GM12878 (cell line): ENCODE measurements at regions not wholly inside any gene's neighbourhood (a gene's known extent, or its start where the extent isn't known, plus 50 kb on each side); places are given as distances from the start of the nearest gene placed in this dataset.

Source experiments
- ATAC-seq: fragments of 200-7000 bp; cut with Tn5 transposase; 3 replicates; pipeline ENCODE4 v1.9.1; 2020; ENCODE audit warnings: mild to moderate bottlenecking, moderate library complexity
- BruUV-seq: library from RNA; stranded (reverse); fragments of 400-500 nt; replicated peaks from 2 replicates; lab custom pipeline; 2021; lab: Mats Ljungman, UMichigan
- CTCF ChIA-PET: fragments of 300-600 bp; sonication (Branson Sonifier 250); formaldehyde crosslinking; extraction: SDS; loops from one replicate; lab custom pipeline; 2021; ENCODE audit warnings: inconsistent platforms; lab: Yijun Ruan, JAX
- POLR2A ChIA-PET: fragments of 350-600 bp; formaldehyde crosslinking; extraction: SDS; loops from one replicate; lab custom pipeline; 2021; ENCODE audit warnings: inconsistent platforms; lab: Charles Lee
- RAD21 ChIA-PET: fragments of 300-600 bp; sonication (Branson Sonifier 250); formaldehyde crosslinking; loops from one replicate; lab custom pipeline; 2023; ENCODE audit warnings: antibody characterized with exemption; ENCODE audit not compliant: unreplicated experiment; lab: Charles Lee
- SMC1A ChIA-PET: fragments of 300-600 bp; sonication (Branson Sonifier 250); formaldehyde crosslinking; loops from one replicate; lab custom pipeline; 2023; ENCODE audit not compliant: unreplicated experiment, uncharacterized antibody; lab: Charles Lee
- DNase-seq: peaks from one replicate; pipeline ENCODE4 v3.0.0-alpha.2; 2011; ENCODE audit warnings: low read depth, low spot score
- FAIRE-seq: peaks from 3 replicates; lab custom pipeline; 2011; peaks lifted over from hg19 to GRCh38; lab: Jason Lieb, UNC
- H2AFZ ChIP-seq: 2 replicates; pipeline ENCODE4 v1.6.0; 2011; ENCODE audit warnings: low read depth, low read length, control low read depth; ENCODE audit not compliant: control insufficient read depth
- H3K27ac ChIP-seq: 2 replicates; pipeline ENCODE4 v1.5.1; 2011; ENCODE audit warnings: control low read depth; ENCODE audit not compliant: control insufficient read depth, insufficient read depth
- H3K27me3 ChIP-seq, 2 experiments: replicated peaks in 1 of 2; 2 replicates each; pipeline versions ENCODE4 v1.6.0 to v1.6.1; 2011; ENCODE audit warnings: low read length in 1 of 2; ENCODE audit not compliant: control insufficient read depth in 2 of 2, insufficient read depth in 2 of 2
- H3K36me3 ChIP-seq, 2 experiments: 2 replicates each; pipeline ENCODE4 v1.5.1; 2011; ENCODE audit warnings: low read length in 1 of 2; ENCODE audit not compliant: control insufficient read depth in 2 of 2, insufficient read depth in 2 of 2
- H3K4me1 ChIP-seq: 2 replicates; pipeline ENCODE4 v1.6.1; 2011; ENCODE audit warnings: mild to moderate bottlenecking, low read length, moderate library complexity, mixed read lengths; ENCODE audit not compliant: control insufficient read depth, insufficient read depth
- H3K4me2 ChIP-seq: 2 replicates; pipeline ENCODE4 v1.6.0; 2011; ENCODE audit warnings: control low read depth; ENCODE audit not compliant: control insufficient read depth, insufficient read depth
- H3K4me3 ChIP-seq: fragments of 200-600 bp; sonication (generic); 2 replicates; pipeline ENCODE4 v1.5.1; 2016
- H3K79me2 ChIP-seq: 2 replicates; pipeline ENCODE4 v1.6.0; 2011; ENCODE audit warnings: low read length; ENCODE audit not compliant: control insufficient read depth, insufficient read depth
- H3K9ac ChIP-seq: 2 replicates; pipeline ENCODE4 v1.8.0; 2011; ENCODE audit warnings: low read length, control low read depth, mixed read lengths; ENCODE audit not compliant: control insufficient read depth, insufficient read depth
- H3K9me3 ChIP-seq: replicated peaks from 3 replicates; pipeline ENCODE4 v1.5.1; 2011; ENCODE audit warnings: mild to moderate bottlenecking, low read length; ENCODE audit not compliant: control insufficient read depth, insufficient read depth
- H4K20me1 ChIP-seq: 2 replicates; pipeline ENCODE4 v1.6.0; 2011; ENCODE audit not compliant: control insufficient read depth, insufficient read depth
- BRCA1 ChIP-seq: IDR thresholded peaks from 2 replicates; pipeline ENCODE4 v1.6.1; 2011; ENCODE audit warnings: low read depth, low read length, improper control_type of control experiment
- EED ChIP-seq: sonication (generic); IDR thresholded peaks from 2 replicates; pipeline ENCODE4 v1.6.1; 2016; ENCODE audit warnings: antibody characterized with exemption, low read depth
- JUNB ChIP-seq: IDR thresholded peaks from 2 replicates; pipeline ENCODE4 v1.6.1; 2016; ENCODE audit warnings: antibody characterized with exemption, mild to moderate bottlenecking
- LARP7 ChIP-seq: fragments of 450-650 bp; IDR thresholded peaks from 2 replicates; pipeline ENCODE4 v1.6.1; 2017; ENCODE audit warnings: mild to moderate bottlenecking
- MXI1 ChIP-seq: fragments of 150-350 bp; IDR thresholded peaks from 2 replicates; pipeline ENCODE4 v1.6.1; 2011; ENCODE audit warnings: low read depth, mild to moderate bottlenecking, inconsistent platforms, low read length, improper control_type of control experiment
- MYC ChIP-seq: IDR thresholded peaks from 2 replicates; pipeline ENCODE4 v1.6.1; 2011; ENCODE audit warnings: mild to moderate bottlenecking, low read length, moderate library complexity, inconsistent platforms; ENCODE audit not compliant: insufficient read depth, insufficient replicate concordance, insufficient read length, severe bottlenecking
- PKNOX1 ChIP-seq: fragments of 450-650 bp; IDR thresholded peaks from 2 replicates; pipeline ENCODE4 v1.6.1; 2016; ENCODE audit warnings: mild to moderate bottlenecking
- POU2F2 ChIP-seq: IDR thresholded peaks from 3 replicates; pipeline ENCODE4 v1.6.1; 2011; ENCODE audit warnings: low read depth, mild to moderate bottlenecking, low read length, borderline replicate concordance
- RUNX3 ChIP-seq: IDR thresholded peaks from 2 replicates; pipeline ENCODE4 v1.6.1; 2012; ENCODE audit warnings: low read length, inconsistent platforms
- SPI1 ChIP-seq: IDR thresholded peaks from 2 replicates; pipeline ENCODE4 v1.6.1; 2011; ENCODE audit warnings: low read depth, mild to moderate bottlenecking, low read length, moderate library complexity, borderline replicate concordance; ENCODE audit not compliant: insufficient read depth
- SRF ChIP-seq, 2 experiments: IDR thresholded peaks; 2 replicates each; pipeline ENCODE4 v1.6.1; 2011; ENCODE audit warnings: low read depth in 2 of 2, low read length in 2 of 2, mild to moderate bottlenecking in 1 of 2, moderate library complexity in 1 of 2
- TARDBP ChIP-seq: IDR thresholded peaks from 2 replicates; pipeline ENCODE4 v1.6.1; 2016; ENCODE audit warnings: borderline replicate concordance
- TCF7 ChIP-seq: IDR thresholded peaks from 2 replicates; pipeline ENCODE4 v1.6.1; 2014; ENCODE audit warnings: antibody characterized with exemption, borderline replicate concordance
- YBX1 ChIP-seq: fragments of 450-650 bp; IDR thresholded peaks from 2 replicates; pipeline ENCODE4 v1.6.1; 2016; ENCODE audit warnings: antibody characterized with exemption
- WGBS: methylation state at CpG from one replicate; pipeline ENCODE4 v1.1.6; 2016; ENCODE audit warnings: low lambda C conversion rate; ENCODE audit not compliant: insufficient replicate concordance, insufficient coverage; ENCODE audit errors: missing lambda C conversion rate; 5-methylcytosine and 5-hydroxymethylcytosine counted together
- in situ Hi-C: fragments of 300-500 bp; cut with MboI; formaldehyde crosslinking; loops from 9 replicates; pipeline ENCODE4 v1.14.3; 2018; ENCODE audit warnings: mixed read lengths
- intact Hi-C: fragments of 100-400 bp; cut with micrococcal nuclease; formaldehyde crosslinking; loops from one replicate; pipeline ENCODE4 v1.14.2; 2022; ENCODE audit not compliant: unreplicated experiment

- Histone ChIP-seq H3K27me3 (no peaks in the 10 kb centered on the region), H3K4me3 (no peak overlapping the region), H2AFZ (no peak overlapping the region), H3K4me2 (no peak overlapping the region), H3K79me2 (no peaks in the 10 kb centered on the region), H4K20me1 (no peaks in the 10 kb centered on the region), H3K9me3 (no peaks in the 10 kb centered on the region), H3K36me3 (no peaks in the 10 kb centered on the region), H3K9ac (no peak overlapping the region), H3K4me1 (no peaks in the 10 kb centered on the region), H3K27ac (no peak overlapping the region)
- TF ChIP-seq SPI1 (peak; percentile 70; the same call in 1 of the 2 replicates), PKNOX1 (no peak), MXI1 (no peak)
- ChIA-PET SMC1A (interaction anchor here (1.0 to 1.5 kb wide), 5 partner anchors 9 to 80 kb away, joined by 3 to 5 read pairs (median 4); no protein-coding TSS in a partner anchor), RAD21 (interaction anchor here (1.0 kb wide), 1 partner anchor 39 kb away, joined by 3 read pairs; no protein-coding TSS in a partner anchor), POLR2A (interaction anchor here (1.2 kb wide), 1 partner anchor 9 kb away, joined by 5 read pairs; no protein-coding TSS in a partner anchor), CTCF (interaction anchor here (0.6 to 1.7 kb wide), 4 partner anchors 8 to 101 kb away, joined by 3 read pairs; no protein-coding TSS in a partner anchor)
- intact Hi-C loops (no loop called here), in situ Hi-C loops (no loop called here)
- ATAC-seq (peak; percentile 20; the same call in 1 of the 3 replicates), DNase-seq (no peak), FAIRE-seq (no peak)
- BruUV-seq, result no TSS peak
- WGBS, result 0% methylated on average over 1 of the region's 1 CpG
Observed at GRCh38 chr2:7196883-7197282, 279.7 kb downstream of the RNF144A start.

- TF ChIP-seq BRCA1, result no peak
- TF ChIP-seq RUNX3, result no peak
- no peak for TF ChIP-seq SRF (IDR thresholded peaks at IDR 0.05; ENCODE audit: low read depth in 2 of 2, low read length in 2 of 2)
- TF ChIP-seq POU2F2, result no peak
- no peak for TF ChIP-seq TARDBP
- TF ChIP-seq JUNB, result no peak
- no peak for TF ChIP-seq TCF7
- TF ChIP-seq MXI1, result no peak
- TF ChIP-seq YBX1, result no peak
- TF ChIP-seq EED, result no peak
- TF ChIP-seq LARP7, result no peak
- TF ChIP-seq MYC, result no peak
- TF ChIP-seq, all 136 proteins: peak for 0
- WGBS, result 11% methylated on average over 6 of the region's 6 CpGs
- no peak overlapping the region for H3K9ac ChIP-seq
- no peaks in the 10 kb centered on the region for H3K4me1 ChIP-seq
- SMC1A ChIA-PET, result interaction anchor here (1.2 to 1.3 kb wide), 2 partner anchors 19 to 1486 kb away, joined by 3 read pairs; no protein-coding TSS in a partner anchor
- no peaks in the 10 kb centered on the region for H3K9me3 ChIP-seq
- H3K4me2 ChIP-seq, result no peak overlapping the region
- H3K27me3 ChIP-seq, result no peaks in the 10 kb centered on the region
- no peaks in the 10 kb centered on the region for H3K36me3 ChIP-seq
- FAIRE-seq, result no peak
- no peak overlapping the region for H2AFZ ChIP-seq
- no peak for ATAC-seq
- no peaks in the 10 kb centered on the region for H4K20me1 ChIP-seq
- in situ Hi-C loops (no loop called here), intact Hi-C loops (loop anchor here (2.0 to 10.0 kb wide), 6 partner anchors 163 to 1485 kb away; no protein-coding TSS in a partner anchor)
- no peak overlapping the region for H3K27ac ChIP-seq
- POLR2A ChIA-PET, result no interaction called here
- DNase-seq, result no peak
- H3K79me2 ChIP-seq, result no peaks in the 10 kb centered on the region
- CTCF ChIA-PET, result interaction anchor here (0.6 to 0.9 kb wide), 2 partner anchors 9 to 71 kb away, joined by 3 to 4 read pairs; no protein-coding TSS in a partner anchor
- BruUV-seq, result no TSS peak
- H3K4me3 ChIP-seq, result no peak overlapping the region
- RAD21 ChIA-PET, result no interaction called here
Observed at GRCh38 chr2:7201851-7202250, 284.6 kb downstream of the RNF144A start.
